DOHH2 (cell line): ENCODE measurements at regions not wholly inside any gene's neighbourhood (a gene's known extent, or its start where the extent isn't known, plus 50 kb on each side); places are given as distances from the start of the nearest gene placed in this dataset.

Source experiments
- H3F3A ChIP-seq: fragments of 200-600 bp; sonication (generic), shearing (Covaris generic); 2 replicates; pipeline ENCODE4 v1.6.0; 2016; ENCODE audit warnings: antibody characterized with exemption, mild to moderate bottlenecking; ENCODE audit not compliant: control insufficient read depth, insufficient read depth
- H3K27ac ChIP-seq: fragments of 200-600 bp; sonication (generic); 2 replicates; pipeline ENCODE4 v1.5.1; 2014; ENCODE audit warnings: low read depth, mild to moderate bottlenecking, low read length, moderate library complexity
- H3K27me3 ChIP-seq: fragments of 200-600 bp; sonication (generic); 2 replicates; pipeline ENCODE4 v1.6.1; 2014; ENCODE audit warnings: mild to moderate bottlenecking, low read length, mixed read lengths; ENCODE audit not compliant: control insufficient read depth
- H3K36me3 ChIP-seq: fragments of 200-600 bp; sonication (generic); 2 replicates; pipeline ENCODE4 v1.6.1; 2014; ENCODE audit warnings: mild to moderate bottlenecking, low read length, moderate library complexity, mixed read lengths; ENCODE audit not compliant: control insufficient read depth
- H3K4me1 ChIP-seq: fragments of 200-600 bp; sonication (generic); 2 replicates; pipeline ENCODE4 v1.6.1; 2014; ENCODE audit warnings: mild to moderate bottlenecking, low read length, mixed read lengths; ENCODE audit not compliant: control insufficient read depth
- H3K4me2 ChIP-seq: fragments of 200-600 bp; sonication (generic); 2 replicates; pipeline ENCODE4 v1.6.0; 2014; ENCODE audit warnings: mild to moderate bottlenecking, low read length, moderate library complexity
- H3K4me3 ChIP-seq: fragments of 200-600 bp; sonication (generic); 2 replicates; pipeline ENCODE4 v1.5.1; 2014; ENCODE audit warnings: mild to moderate bottlenecking, low read length, mixed read lengths
- H3K79me2 ChIP-seq: fragments of 200-600 bp; sonication (generic); 2 replicates; pipeline ENCODE4 v1.6.1; 2014; ENCODE audit warnings: mild to moderate bottlenecking, low read length, mixed read lengths; ENCODE audit not compliant: control insufficient read depth
- H3K9me2 ChIP-seq: fragments of 200-600 bp; sonication (generic); replicated peaks from 2 replicates; pipeline ENCODE4 v1.6.1; 2014; ENCODE audit warnings: mild to moderate bottlenecking, low read length, mixed read lengths; ENCODE audit not compliant: control insufficient read depth
- H3K9me3 ChIP-seq: fragments of 200-600 bp; sonication (generic); 2 replicates; pipeline ENCODE4 v1.6.1; 2014; ENCODE audit warnings: antibody characterized with exemption, low read length, mixed read lengths; ENCODE audit not compliant: control insufficient read depth, insufficient read depth
- H4K20me1 ChIP-seq: fragments of 200-600 bp; sonication (generic); 2 replicates; pipeline ENCODE4 v1.6.0; 2014; ENCODE audit warnings: low read depth, mild to moderate bottlenecking, antibody characterized with exemption, low read length, moderate library complexity; ENCODE audit not compliant: control insufficient read depth, insufficient read depth
- EZH2phosphoT487 ChIP-seq: fragments of 200-600 bp; sonication (generic); IDR thresholded peaks from 2 replicates; pipeline ENCODE4 v1.6.1; 2017; ENCODE audit warnings: borderline replicate concordance, mild to moderate bottlenecking, antibody characterized with exemption, low read length, moderate library complexity, mixed read lengths
- TF ChIP-seq, protein P1 (sequence below): fragments of 200-600 bp; sonication (generic); IDR thresholded peaks from one replicate; pipeline ENCODE4 v1.5.1; 2014; ENCODE audit warnings: antibody characterized with exemption, mild to moderate bottlenecking, low read depth, low read length; ENCODE audit not compliant: poor library complexity, severe bottlenecking

DNA sequence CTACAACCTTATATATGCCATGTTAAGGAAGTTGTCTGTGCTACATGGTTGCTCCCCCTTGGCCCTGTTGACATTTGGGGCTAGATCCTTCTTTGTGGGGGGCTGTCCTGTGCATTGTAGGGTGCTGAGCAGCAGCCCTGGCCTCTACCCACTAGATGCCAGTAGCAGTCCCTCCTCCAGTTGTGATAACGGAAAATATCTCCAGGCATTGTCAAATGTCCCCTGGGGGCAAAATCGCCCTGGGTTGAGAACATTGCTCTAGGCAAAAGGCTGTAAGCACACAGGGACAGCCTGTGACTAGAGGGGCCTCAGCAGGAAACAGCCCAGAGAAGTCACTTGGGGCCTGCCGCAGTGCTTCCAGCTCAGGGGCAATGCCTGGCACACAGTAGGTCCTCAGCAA, 1100.3 kb downstream of the BCL11B start:
- Histone ChIP-seq H3K4me2 (no peak overlapping the region), H3F3A (no peaks in the 10 kb centered on the region), H4K20me1 (no peaks in the 10 kb centered on the region), H3K4me1 (no peaks in the 10 kb centered on the region), H3K9me2 (no peaks in the 10 kb centered on the region), H3K79me2 (no peaks in the 10 kb centered on the region), H3K4me3 (no peak overlapping the region), H3K27me3 (no peaks in the 10 kb centered on the region), H3K36me3 (no peaks in the 10 kb centered on the region), H3K9me3 (no peaks in the 10 kb centered on the region), H3K27ac (no peak overlapping the region)
- TF ChIP-seq, protein P1, sequence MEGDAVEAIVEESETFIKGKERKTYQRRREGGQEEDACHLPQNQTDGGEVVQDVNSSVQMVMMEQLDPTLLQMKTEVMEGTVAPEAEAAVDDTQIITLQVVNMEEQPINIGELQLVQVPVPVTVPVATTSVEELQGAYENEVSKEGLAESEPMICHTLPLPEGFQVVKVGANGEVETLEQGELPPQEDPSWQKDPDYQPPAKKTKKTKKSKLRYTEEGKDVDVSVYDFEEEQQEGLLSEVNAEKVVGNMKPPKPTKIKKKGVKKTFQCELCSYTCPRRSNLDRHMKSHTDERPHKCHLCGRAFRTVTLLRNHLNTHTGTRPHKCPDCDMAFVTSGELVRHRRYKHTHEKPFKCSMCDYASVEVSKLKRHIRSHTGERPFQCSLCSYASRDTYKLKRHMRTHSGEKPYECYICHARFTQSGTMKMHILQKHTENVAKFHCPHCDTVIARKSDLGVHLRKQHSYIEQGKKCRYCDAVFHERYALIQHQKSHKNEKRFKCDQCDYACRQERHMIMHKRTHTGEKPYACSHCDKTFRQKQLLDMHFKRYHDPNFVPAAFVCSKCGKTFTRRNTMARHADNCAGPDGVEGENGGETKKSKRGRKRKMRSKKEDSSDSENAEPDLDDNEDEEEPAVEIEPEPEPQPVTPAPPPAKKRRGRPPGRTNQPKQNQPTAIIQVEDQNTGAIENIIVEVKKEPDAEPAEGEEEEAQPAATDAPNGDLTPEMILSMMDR: no peak
- TF ChIP-seq EZH2phosphoT487: no peak

DNA sequence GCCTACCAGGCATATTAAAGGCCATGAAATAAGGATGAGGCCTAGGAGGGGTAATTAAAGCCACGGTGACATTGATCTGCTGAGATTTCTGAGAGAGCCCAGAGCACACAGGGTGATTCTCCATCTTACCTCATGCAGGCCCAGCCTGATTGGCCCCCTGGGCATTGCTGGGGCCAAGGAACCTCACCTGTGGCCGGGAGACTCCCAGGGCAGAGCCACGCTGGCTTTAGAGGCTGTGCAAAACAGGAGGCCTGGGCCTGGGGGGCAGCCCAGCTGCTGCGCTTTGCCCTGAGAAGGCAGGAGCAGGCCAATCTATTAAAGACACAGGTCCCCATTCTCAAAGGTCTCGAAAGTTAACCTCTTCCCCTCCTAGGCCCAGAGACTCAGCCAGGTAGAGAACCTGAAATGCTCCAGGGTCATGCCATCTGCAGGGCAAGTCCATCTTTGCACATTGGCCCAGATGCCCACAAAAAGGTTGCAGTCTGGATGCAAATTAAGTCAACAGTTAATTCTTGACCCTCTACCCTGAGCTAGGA, 1099.7 kb downstream of the BCL11B start:
- H3F3A ChIP-seq: no peaks in the 10 kb centered on the region
- TF ChIP-seq, protein P1: no peak
- no peak for TF ChIP-seq EZH2phosphoT487
- H3K27ac ChIP-seq: no peak overlapping the region
- no peaks in the 10 kb centered on the region for H3K9me2 ChIP-seq
- H3K9me3 ChIP-seq: no peaks in the 10 kb centered on the region
- no peaks in the 10 kb centered on the region for H3K36me3 ChIP-seq
- H3K4me1 ChIP-seq: no peaks in the 10 kb centered on the region
- H4K20me1 ChIP-seq: no peaks in the 10 kb centered on the region
- H3K4me3 ChIP-seq: no peak overlapping the region
- no peaks in the 10 kb centered on the region for H3K79me2 ChIP-seq
- no peaks in the 10 kb centered on the region for H3K27me3 ChIP-seq
- no peak overlapping the region for H3K4me2 ChIP-seq

DNA sequence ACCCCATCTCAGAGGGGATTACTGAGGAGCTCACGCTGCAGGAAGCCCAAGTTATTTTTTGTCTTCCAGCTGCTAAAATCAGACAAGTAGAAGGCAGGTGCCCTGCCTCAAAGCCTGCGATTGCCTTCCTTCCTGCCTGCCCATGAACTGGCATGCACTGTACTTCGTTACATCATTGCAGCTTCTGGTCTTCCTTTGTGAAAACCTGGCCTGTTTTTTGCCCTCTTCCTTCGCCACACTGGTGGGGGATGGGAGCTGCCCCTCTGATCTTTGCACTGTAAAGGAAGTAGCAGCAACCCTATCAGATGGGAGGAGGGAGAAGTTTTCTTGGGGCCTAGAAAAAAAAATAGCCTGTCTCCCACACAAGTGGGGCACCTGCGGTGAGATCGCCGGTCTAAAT, 1098.7 kb downstream of the BCL11B start:
- Histone ChIP-seq H4K20me1 (no peaks in the 10 kb centered on the region), H3K4me1 (no peaks in the 10 kb centered on the region), H3K27me3 (no peaks in the 10 kb centered on the region), H3K9me2 (no peaks in the 10 kb centered on the region), H3K4me3 (no peak overlapping the region), H3K27ac (no peak overlapping the region), H3K79me2 (no peaks in the 10 kb centered on the region), H3K9me3 (no peaks in the 10 kb centered on the region), H3K4me2 (no peak overlapping the region), H3F3A (no peaks in the 10 kb centered on the region), H3K36me3 (no peaks in the 10 kb centered on the region)
- TF ChIP-seq, protein P1: no peak
- TF ChIP-seq EZH2phosphoT487: no peak

DNA sequence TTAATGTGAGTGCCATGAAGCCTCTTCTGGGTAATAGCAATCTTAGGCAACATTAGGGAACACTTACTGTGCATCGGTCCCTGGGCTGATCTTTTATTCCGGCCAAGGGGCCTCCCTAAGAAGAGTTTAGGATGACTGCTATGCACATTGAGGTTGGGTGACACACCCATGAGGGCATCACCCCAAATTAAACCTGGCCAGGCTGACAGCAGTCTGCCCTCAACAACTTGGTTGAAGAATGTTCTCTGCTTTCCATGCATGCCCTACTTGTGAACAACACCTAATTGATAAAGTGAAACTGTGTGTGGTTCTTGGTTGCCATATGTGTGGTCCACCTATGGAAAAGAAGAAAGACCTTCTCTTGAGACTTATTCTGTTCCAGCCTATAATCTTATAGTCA, 1098.0 kb downstream of the BCL11B start:
- Histone ChIP-seq H3K9me3 (no peaks in the 10 kb centered on the region), H3K36me3 (no peaks in the 10 kb centered on the region), H3K27me3 (no peaks in the 10 kb centered on the region), H3K9me2 (no peaks in the 10 kb centered on the region), H3K79me2 (no peaks in the 10 kb centered on the region), H3K4me3 (no peak overlapping the region), H3K4me1 (no peaks in the 10 kb centered on the region), H3K4me2 (no peak overlapping the region), H3K27ac (no peak overlapping the region), H4K20me1 (no peaks in the 10 kb centered on the region), H3F3A (no peaks in the 10 kb centered on the region)
- TF ChIP-seq, protein P1: no peak
- TF ChIP-seq EZH2phosphoT487: no peak
